SK-N-SH (cell line): ENCODE measurements at regions not wholly inside any gene's neighbourhood (a gene's known extent, or its start where the extent isn't known, plus 50 kb on each side); places are given as distances from the start of the nearest gene placed in this dataset.

Experiments used
- POLR2AphosphoS5 ChIP-seq: IDR thresholded peaks from 2 replicates; pipeline ENCODE4 v1.6.1; 2012; ENCODE audit warnings: low read depth, low read length
- RXRA ChIP-seq: IDR thresholded peaks from 2 replicates; pipeline ENCODE4 v1.4.0; 2012; ENCODE audit warnings: low read depth, mild to moderate bottlenecking, borderline replicate concordance
- TCF12 ChIP-seq: IDR thresholded peaks from 2 replicates; pipeline ENCODE4 v1.4.0; 2012
- YY1 ChIP-seq: IDR thresholded peaks from 2 replicates; pipeline ENCODE4 v1.4.0; 2012; ENCODE audit warnings: low read depth, mild to moderate bottlenecking
- TF ChIP-seq, protein P1 (sequence below): fragments of 200-600 bp; sonication (generic); IDR thresholded peaks from 2 replicates; pipeline ENCODE4 v1.6.1; 2017; ENCODE audit warnings: antibody characterized with exemption, mild to moderate bottlenecking, moderate library complexity
- TF ChIP-seq, protein P2 (sequence below): fragments of 150-350 bp; IDR thresholded peaks from 2 replicates; pipeline ENCODE4 v1.6.1; 2016; ENCODE audit warnings: mild to moderate bottlenecking, low read depth, low read length
- TF ChIP-seq, protein P3 (sequence below): fragments of 150-350 bp; IDR thresholded peaks from 2 replicates; pipeline ENCODE4 v1.6.1; 2017; ENCODE audit warnings: antibody characterized with exemption, low read length, low read depth, borderline replicate concordance
- TF ChIP-seq, protein P4 (sequence below): IDR thresholded peaks from 2 replicates; pipeline ENCODE4 v1.4.0; 2012; ENCODE audit warnings: low read depth, borderline replicate concordance

DNA sequence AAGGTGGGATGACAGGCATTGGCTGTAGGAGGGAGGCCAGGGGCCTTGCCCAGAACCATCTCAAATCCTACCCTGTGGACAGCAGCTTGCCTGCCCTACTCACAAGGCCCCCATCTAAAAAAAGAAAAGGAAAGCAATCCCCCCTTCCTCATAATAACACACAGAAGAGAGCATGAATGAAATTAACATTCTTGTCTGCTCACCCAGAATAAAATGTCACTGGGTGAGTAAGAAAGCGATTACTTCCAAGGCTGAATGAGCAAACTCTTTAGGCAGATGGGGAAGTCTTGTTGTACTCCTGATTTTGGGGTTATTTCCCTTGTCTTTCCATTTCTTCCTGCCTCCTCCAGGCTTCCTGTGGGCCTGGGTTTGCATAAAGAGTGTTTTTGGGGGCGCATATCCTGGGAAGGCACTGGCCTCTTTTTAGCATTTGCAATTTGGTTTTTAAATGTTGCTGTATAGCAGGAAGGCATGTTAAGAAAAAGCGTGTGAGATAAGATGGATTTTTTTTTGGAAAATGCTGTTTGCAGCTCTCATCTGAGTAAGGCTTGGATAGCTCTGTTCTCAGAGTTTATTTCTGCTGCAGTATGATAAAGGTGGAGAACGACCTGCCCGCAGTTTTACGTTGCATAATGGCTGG lies 248.3 kb upstream of the GATB start:
- TF ChIP-seq RXRA (no peak), POLR2AphosphoS5 (no peak), YY1 (no peak), TCF12 (no peak)
- TF ChIP-seq, protein P1, sequence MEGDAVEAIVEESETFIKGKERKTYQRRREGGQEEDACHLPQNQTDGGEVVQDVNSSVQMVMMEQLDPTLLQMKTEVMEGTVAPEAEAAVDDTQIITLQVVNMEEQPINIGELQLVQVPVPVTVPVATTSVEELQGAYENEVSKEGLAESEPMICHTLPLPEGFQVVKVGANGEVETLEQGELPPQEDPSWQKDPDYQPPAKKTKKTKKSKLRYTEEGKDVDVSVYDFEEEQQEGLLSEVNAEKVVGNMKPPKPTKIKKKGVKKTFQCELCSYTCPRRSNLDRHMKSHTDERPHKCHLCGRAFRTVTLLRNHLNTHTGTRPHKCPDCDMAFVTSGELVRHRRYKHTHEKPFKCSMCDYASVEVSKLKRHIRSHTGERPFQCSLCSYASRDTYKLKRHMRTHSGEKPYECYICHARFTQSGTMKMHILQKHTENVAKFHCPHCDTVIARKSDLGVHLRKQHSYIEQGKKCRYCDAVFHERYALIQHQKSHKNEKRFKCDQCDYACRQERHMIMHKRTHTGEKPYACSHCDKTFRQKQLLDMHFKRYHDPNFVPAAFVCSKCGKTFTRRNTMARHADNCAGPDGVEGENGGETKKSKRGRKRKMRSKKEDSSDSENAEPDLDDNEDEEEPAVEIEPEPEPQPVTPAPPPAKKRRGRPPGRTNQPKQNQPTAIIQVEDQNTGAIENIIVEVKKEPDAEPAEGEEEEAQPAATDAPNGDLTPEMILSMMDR = no peak
- TF ChIP-seq, protein P2, sequence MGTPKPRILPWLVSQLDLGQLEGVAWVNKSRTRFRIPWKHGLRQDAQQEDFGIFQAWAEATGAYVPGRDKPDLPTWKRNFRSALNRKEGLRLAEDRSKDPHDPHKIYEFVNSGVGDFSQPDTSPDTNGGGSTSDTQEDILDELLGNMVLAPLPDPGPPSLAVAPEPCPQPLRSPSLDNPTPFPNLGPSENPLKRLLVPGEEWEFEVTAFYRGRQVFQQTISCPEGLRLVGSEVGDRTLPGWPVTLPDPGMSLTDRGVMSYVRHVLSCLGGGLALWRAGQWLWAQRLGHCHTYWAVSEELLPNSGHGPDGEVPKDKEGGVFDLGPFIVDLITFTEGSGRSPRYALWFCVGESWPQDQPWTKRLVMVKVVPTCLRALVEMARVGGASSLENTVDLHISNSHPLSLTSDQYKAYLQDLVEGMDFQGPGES = no peak
- TF ChIP-seq, protein P3, sequence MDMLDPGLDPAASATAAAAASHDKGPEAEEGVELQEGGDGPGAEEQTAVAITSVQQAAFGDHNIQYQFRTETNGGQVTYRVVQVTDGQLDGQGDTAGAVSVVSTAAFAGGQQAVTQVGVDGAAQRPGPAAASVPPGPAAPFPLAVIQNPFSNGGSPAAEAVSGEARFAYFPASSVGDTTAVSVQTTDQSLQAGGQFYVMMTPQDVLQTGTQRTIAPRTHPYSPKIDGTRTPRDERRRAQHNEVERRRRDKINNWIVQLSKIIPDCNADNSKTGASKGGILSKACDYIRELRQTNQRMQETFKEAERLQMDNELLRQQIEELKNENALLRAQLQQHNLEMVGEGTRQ = no peak
- TF ChIP-seq, protein P4, sequence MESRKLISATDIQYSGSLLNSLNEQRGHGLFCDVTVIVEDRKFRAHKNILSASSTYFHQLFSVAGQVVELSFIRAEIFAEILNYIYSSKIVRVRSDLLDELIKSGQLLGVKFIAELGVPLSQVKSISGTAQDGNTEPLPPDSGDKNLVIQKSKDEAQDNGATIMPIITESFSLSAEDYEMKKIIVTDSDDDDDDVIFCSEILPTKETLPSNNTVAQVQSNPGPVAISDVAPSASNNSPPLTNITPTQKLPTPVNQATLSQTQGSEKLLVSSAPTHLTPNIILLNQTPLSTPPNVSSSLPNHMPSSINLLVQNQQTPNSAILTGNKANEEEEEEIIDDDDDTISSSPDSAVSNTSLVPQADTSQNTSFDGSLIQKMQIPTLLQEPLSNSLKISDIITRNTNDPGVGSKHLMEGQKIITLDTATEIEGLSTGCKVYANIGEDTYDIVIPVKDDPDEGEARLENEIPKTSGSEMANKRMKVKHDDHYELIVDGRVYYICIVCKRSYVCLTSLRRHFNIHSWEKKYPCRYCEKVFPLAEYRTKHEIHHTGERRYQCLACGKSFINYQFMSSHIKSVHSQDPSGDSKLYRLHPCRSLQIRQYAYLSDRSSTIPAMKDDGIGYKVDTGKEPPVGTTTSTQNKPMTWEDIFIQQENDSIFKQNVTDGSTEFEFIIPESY = no peak
